Mucosa of rectum (tissue), 2 donors: ENCODE measurements at regions not wholly inside any gene's neighbourhood (a gene's known extent, or its start where the extent isn't known, plus 50 kb on each side); places are given as distances from the start of the nearest gene placed in this dataset.

Experiments
- H3K27ac ChIP-seq, 2 donors: one replicate each; pipeline ENCODE4 v1.7.0; 2013; ENCODE audit warnings: inconsistent platforms in 2 of 2, low read depth in 2 of 2, low read length in 2 of 2
- H3K27me3 ChIP-seq, 2 donors: one replicate each; pipeline ENCODE4 v1.7.0; 2013; ENCODE audit warnings: low read length in 2 of 2; ENCODE audit not compliant: control insufficient read depth in 2 of 2, insufficient read depth in 2 of 2
- H3K36me3 ChIP-seq, 2 donors: one replicate each; pipeline ENCODE4 v1.7.0; 2013; ENCODE audit warnings: low read length in 2 of 2; ENCODE audit not compliant: control insufficient read depth in 2 of 2, insufficient read depth in 2 of 2
- H3K4me1 ChIP-seq, 2 donors: one replicate each; pipeline ENCODE4 v1.7.0; 2013; ENCODE audit warnings: low read length in 2 of 2, mild to moderate bottlenecking in 1 of 2; ENCODE audit not compliant: control insufficient read depth in 2 of 2, insufficient read depth in 2 of 2
- H3K4me3 ChIP-seq, 2 donors: one replicate each; pipeline ENCODE4 v1.7.0; 2013; ENCODE audit warnings: low read length in 2 of 2
- H3K9ac ChIP-seq, 2 donors: one replicate each; pipeline ENCODE4 v1.7.0; 2013; ENCODE audit warnings: low read length in 2 of 2, low read depth in 1 of 2, mild to moderate bottlenecking in 1 of 2
- H3K9me3 ChIP-seq, 2 donors: one replicate each; pipeline ENCODE4 v1.7.0; 2013; ENCODE audit warnings: low read length in 2 of 2; ENCODE audit not compliant: control insufficient read depth in 2 of 2
- donor health status: healthy.
- donor health status: Normal muscosa, but diverticular disease.

DNA sequence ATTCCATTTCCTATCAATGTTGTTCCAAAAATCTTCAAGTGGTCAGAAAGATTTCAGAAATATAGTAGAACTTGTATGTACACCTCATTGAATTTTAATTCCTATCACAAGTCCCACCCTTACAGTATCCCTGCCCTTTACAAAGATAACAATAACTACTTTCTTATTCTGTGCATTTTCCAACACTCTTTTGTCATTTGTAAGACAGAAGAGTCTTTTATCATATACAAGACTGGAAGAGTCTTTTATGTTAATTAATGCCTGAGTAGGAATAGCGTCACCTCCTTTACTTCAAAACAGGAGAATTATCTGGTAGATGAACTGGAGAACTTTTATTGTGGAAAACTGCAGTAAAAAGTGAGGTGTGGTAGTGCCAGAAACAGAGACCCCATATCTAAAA, 193.9 kb upstream of the SEMA3C start:
- Histone ChIP-seq H3K27ac (no peak overlapping the region), H3K4me3 (no peak overlapping the region), H3K9me3 (no peaks in the 10 kb centered on the region), H3K36me3 (no peaks in the 10 kb centered on the region), H3K4me1 (no peaks in the 10 kb centered on the region), H3K9ac (no peak overlapping the region), H3K27me3 (no peaks in the 10 kb centered on the region)

GRCh38 chr7:81111781-81112540, 193.1 kb upstream of the SEMA3C start:
- Histone ChIP-seq H3K27ac (no peak overlapping the region), H3K9me3 (no peaks in the 10 kb centered on the region), H3K36me3 (no peaks in the 10 kb centered on the region), H3K4me1 (no peaks in the 10 kb centered on the region), H3K9ac (no peak overlapping the region), H3K27me3 (no peaks in the 10 kb centered on the region), H3K4me3 (no peak overlapping the region)

DNA sequence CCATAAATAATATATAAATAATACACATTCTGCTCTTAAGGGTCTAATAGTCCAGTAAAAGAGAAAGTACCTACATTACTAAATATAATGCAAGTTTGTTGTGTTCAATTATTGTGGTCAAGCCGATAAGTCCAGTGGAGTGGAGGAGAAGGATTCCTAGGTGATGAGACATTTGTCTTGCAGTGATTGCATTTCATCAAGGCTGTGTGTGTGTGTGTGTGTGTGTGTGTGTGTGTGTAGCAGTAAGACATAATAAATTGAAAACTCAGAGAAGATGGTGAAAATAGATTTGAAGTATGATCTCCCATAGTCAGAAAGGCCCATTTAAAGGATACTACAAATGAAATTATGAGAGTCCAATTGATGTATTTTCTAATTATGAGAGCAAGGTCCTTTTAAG, 192.5 kb upstream of the SEMA3C start:
- H3K9ac ChIP-seq, result no peak overlapping the region
- H3K4me3 ChIP-seq, result no peak overlapping the region
- H3K27me3 ChIP-seq, result no peaks in the 10 kb centered on the region
- H3K9me3 ChIP-seq, result no peaks in the 10 kb centered on the region
- H3K27ac ChIP-seq, result no peak overlapping the region
- H3K36me3 ChIP-seq, result no peaks in the 10 kb centered on the region
- H3K4me1 ChIP-seq, result no peaks in the 10 kb centered on the region

- Histone ChIP-seq H3K4me1 (no peaks in the 10 kb centered on the region), H3K9ac (no peak overlapping the region), H3K27me3 (no peaks in the 10 kb centered on the region), H3K36me3 (no peaks in the 10 kb centered on the region), H3K4me3 (no peak overlapping the region), H3K9me3 (no peaks in the 10 kb centered on the region), H3K27ac (no peak overlapping the region)
Measured at GRCh38 chr7:81110673-81111072, 191.8 kb upstream of the SEMA3C start.

GRCh38 chr7:81098213-81098612, 179.4 kb upstream of the SEMA3C start:
- no peaks in the 10 kb centered on the region for H3K9me3 ChIP-seq
- H3K36me3 ChIP-seq, result no peaks in the 10 kb centered on the region
- H3K4me3 ChIP-seq, result no peak overlapping the region
- no peak overlapping the region for H3K9ac ChIP-seq
- no peak overlapping the region for H3K27ac ChIP-seq
- H3K4me1 ChIP-seq, result no peaks in the 10 kb centered on the region
- no peaks in the 10 kb centered on the region for H3K27me3 ChIP-seq

DNA sequence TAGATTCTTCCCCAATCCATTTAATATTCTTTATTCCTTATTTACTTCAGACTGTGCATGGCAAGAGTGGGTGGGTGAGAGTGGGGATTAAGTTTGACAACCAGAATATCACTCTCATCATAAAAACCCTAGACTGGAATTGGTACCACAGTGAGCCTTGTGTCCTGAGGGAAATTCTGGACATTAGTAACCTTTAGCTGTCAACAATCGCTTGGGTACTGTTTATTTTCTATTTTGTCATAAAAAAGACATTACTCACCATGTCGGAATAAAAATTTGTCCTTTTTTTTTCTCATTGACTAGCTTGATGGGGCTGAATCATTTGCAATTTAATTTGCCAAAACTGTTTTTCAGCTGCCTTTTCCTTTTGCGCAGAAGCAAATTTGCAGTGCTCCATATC, 176.1 kb upstream of the SEMA3C start:
- no peaks in the 10 kb centered on the region for H3K9me3 ChIP-seq
- no peak overlapping the region for H3K27ac ChIP-seq
- H3K9ac ChIP-seq, result no peak overlapping the region
- no peak overlapping the region for H3K4me3 ChIP-seq
- no peaks in the 10 kb centered on the region for H3K4me1 ChIP-seq
- H3K36me3 ChIP-seq, result no peaks in the 10 kb centered on the region
- no peaks in the 10 kb centered on the region for H3K27me3 ChIP-seq

DNA sequence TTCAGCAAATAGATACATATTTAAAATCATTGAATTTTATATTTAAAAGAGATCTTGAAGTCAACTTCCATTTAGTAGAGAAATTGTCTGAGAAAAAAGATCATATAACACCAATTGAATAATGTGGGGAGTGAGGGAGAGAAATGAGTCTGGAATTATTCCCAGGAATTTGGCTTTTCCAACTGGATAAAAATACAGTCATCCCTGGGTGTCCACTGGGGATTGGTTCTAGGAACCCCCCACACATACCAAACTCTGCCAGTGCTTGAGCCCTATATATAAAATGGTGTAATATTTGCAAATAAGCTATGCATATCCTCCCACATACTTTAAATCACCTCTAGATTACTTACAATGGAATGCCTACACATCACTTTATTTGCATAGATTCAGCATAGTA, 162.8 kb upstream of the SEMA3C start:
- H3K9me3 ChIP-seq, result no peaks in the 10 kb centered on the region
- no peak overlapping the region for H3K9ac ChIP-seq
- H3K4me1 ChIP-seq, result no peaks in the 10 kb centered on the region
- no peaks in the 10 kb centered on the region for H3K36me3 ChIP-seq
- H3K4me3 ChIP-seq, result no peak overlapping the region
- H3K27ac ChIP-seq, result no peak overlapping the region
- no peaks in the 10 kb centered on the region for H3K27me3 ChIP-seq

DNA sequence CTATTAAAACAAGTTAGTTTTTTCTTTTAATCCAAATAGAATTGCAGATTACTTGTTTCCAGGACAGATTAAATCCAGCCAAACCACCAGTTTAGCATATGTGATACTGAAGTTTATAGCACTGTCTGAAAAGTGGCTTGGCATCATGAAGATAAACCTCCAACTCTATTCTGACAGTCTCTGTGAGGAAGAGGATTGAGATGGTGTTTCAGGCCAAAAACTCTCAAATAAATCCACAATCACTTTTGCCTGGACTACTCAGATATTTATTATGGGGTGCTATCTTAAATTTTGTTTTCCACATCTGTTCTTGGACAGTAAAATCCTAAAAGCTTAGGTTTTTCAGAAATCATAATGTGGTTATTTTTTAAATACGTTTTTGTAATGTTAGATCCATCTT, 161.7 kb upstream of the SEMA3C start:
- H3K27me3 ChIP-seq, result no peaks in the 10 kb centered on the region
- H3K9me3 ChIP-seq, result no peaks in the 10 kb centered on the region
- no peaks in the 10 kb centered on the region for H3K4me1 ChIP-seq
- no peaks in the 10 kb centered on the region for H3K36me3 ChIP-seq
- no peak overlapping the region for H3K4me3 ChIP-seq
- H3K9ac ChIP-seq, result no peak overlapping the region
- no peak overlapping the region for H3K27ac ChIP-seq

DNA sequence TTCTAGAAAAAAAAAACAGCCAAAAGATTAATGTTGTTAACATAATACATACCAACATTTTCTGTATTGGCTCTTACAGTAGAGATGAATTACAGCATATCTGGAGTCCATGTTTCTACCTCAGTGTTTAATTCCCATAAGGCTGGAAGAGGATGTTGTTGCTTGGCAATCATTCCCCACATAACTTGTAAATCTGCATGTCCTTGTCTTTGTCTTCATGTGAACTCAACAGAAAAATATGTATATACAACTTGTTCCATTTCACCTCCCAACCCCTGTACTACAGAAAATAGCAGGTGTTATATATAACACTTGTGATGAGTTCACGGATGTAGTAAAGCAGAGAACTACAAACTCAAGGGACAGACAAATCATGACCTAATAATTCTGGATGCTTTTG, 160.9 kb upstream of the SEMA3C start:
- Histone ChIP-seq H3K27ac (no peak overlapping the region), H3K9me3 (no peaks in the 10 kb centered on the region), H3K9ac (no peak overlapping the region), H3K27me3 (no peaks in the 10 kb centered on the region), H3K4me3 (no peak overlapping the region), H3K4me1 (no peaks in the 10 kb centered on the region), H3K36me3 (no peaks in the 10 kb centered on the region)

DNA sequence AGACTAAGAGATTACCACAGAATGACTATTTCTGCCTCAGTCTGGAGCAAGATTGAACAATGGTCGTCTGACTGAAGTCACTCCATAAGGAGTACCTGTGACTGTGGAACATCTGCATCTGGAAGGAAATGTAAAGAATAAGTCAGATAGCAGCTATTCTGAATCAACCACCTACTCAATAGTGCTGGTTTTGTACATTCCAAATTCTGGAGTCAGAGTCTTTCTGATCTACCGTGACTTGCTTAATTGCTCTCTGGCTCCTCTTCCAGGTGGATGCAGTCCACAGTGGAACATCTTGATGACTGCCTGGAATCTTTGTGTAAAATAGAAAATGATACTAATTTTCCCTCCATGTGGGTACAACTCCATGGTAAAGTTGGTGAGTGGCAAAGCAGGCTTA, 156.3 kb upstream of the SEMA3C start:
- H3K4me1 ChIP-seq, result no peaks in the 10 kb centered on the region
- no peaks in the 10 kb centered on the region for H3K9me3 ChIP-seq
- no peak overlapping the region for H3K9ac ChIP-seq
- no peak overlapping the region for H3K27ac ChIP-seq
- H3K4me3 ChIP-seq, result no peak overlapping the region
- H3K36me3 ChIP-seq, result no peaks in the 10 kb centered on the region
- H3K27me3 ChIP-seq, result no peaks in the 10 kb centered on the region

DNA sequence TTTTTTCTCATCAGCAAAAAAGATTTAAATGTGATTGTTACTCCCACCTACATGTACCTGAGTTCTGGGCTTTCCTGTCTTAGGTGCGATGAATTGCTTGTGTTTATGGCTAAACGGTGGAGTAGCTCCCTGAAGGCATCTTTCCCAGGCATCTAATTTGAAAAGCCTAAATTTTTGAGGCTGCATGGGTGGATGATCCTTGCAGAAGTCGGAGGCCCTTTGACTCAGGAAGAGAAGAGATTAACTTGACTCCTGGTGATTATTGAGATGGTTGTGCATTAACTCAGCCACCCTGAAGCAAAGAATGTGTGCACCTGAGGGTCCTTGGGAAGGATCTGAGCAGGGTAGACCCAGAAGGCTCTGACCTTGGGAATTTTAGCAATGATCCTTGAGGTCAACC, 155.6 kb upstream of the SEMA3C start:
- Histone ChIP-seq H3K4me1 (no peaks in the 10 kb centered on the region), H3K36me3 (no peaks in the 10 kb centered on the region), H3K27me3 (no peaks in the 10 kb centered on the region), H3K27ac (no peak overlapping the region), H3K4me3 (no peak overlapping the region), H3K9ac (no peak overlapping the region), H3K9me3 (no peaks in the 10 kb centered on the region)
